ENCODE measurements at regions not wholly inside any gene's neighbourhood (a gene's known extent, or its start where the extent isn't known, plus 50 kb on each side); places are given as distances from the start of the nearest gene placed in this dataset.

DNA sequence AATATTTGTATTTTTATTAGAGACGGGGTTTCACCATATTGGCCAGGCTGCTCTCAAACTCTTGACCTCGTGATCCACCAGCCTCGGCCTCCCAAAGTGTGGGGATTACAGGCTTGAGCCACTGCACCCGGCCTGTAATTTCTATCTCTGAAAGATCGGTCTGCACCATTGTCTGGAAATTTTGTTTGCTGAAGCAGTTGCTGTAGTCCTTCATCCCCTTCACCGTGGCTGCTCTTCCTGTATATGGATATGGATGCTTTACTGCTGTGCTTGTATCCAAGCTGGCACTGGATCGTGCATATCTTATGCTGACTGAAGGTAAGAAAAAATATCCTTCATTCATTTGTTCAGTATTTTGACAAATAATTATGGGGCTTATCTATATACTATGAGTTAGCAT lies 338.4 kb upstream of the GNPDA2 start:
- TF ChIP-seq, protein P1, sequence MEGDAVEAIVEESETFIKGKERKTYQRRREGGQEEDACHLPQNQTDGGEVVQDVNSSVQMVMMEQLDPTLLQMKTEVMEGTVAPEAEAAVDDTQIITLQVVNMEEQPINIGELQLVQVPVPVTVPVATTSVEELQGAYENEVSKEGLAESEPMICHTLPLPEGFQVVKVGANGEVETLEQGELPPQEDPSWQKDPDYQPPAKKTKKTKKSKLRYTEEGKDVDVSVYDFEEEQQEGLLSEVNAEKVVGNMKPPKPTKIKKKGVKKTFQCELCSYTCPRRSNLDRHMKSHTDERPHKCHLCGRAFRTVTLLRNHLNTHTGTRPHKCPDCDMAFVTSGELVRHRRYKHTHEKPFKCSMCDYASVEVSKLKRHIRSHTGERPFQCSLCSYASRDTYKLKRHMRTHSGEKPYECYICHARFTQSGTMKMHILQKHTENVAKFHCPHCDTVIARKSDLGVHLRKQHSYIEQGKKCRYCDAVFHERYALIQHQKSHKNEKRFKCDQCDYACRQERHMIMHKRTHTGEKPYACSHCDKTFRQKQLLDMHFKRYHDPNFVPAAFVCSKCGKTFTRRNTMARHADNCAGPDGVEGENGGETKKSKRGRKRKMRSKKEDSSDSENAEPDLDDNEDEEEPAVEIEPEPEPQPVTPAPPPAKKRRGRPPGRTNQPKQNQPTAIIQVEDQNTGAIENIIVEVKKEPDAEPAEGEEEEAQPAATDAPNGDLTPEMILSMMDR (IDR thresholded peaks at IDR 0.05) = no peak

GRCh38 chr4:45063696-45064095 lies 337.3 kb upstream of the GNPDA2 start:
- TF ChIP-seq, protein P1 (IDR thresholded peaks at IDR 0.05) = no peak

DNA sequence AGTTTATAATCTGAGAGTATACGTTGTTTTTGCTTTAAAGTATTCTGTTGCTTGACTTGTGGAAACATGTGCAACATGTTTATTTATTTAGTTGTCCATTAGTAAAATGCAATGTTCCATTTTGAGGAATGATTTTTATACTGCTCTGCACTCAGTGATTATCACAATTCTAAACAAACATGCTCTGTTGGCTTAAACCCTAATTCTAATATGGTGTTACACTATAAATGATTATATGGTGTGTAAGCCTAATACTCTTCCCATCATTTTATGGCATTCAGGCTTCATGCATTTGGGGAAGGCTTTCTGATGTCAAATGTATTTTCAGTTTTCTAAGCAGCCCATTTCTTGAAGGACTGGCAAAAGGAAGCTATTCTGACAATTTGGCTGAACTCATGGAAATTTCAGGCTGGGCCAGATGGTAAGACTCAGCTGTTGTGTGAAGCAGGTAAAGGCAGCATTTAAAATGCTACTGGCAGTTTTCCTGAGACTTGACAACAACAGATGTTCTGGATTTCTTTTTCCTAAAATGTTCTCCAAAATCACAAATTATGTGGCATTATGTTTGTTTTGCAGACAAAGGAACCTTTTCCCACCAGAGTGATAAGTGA lies 336.7 kb upstream of the GNPDA2 start:
- TF ChIP-seq, protein P1 (IDR thresholded peaks at IDR 0.05) = no peak

- TF ChIP-seq, protein P1 (IDR thresholded peaks at IDR 0.05) = no peak
Measured at GRCh38 chr4:45043911-45044310, 317.6 kb upstream of the GNPDA2 start.

DNA sequence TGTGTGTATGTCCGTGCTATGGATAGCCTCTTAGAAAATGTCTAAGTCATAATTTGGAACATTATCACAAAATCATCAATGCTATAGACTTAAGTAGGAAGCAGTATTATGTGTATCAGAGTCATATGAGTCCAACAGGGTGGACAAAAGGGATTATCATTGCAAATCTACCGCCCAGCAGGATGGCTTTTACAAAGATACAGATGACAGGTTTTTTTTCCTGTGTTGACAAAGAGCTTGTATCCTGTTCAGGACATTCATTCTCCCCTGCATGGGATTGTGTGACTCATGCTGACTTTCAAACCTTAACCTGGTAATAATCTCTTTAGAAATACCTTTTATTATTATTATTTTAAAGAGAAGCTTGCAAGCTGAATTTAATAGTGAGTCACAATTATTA lies 310.3 kb upstream of the GNPDA2 start:
- TF ChIP-seq, protein P1 (IDR thresholded peaks at IDR 0.05) = no peak

GRCh38 chr4:45033676-45034419 lies 307.5 kb upstream of the GNPDA2 start:
- TF ChIP-seq, protein P1 (IDR thresholded peaks at IDR 0.05) = no peak

GRCh38 chr4:45030059-45030458 lies 303.7 kb upstream of the GNPDA2 start:
- TF ChIP-seq, protein P1 (IDR thresholded peaks at IDR 0.05) = no peak
